ENCODE measurements at regions not wholly inside any gene's neighbourhood (a gene's known extent, or its start where the extent isn't known, plus 50 kb on each side); places are given as distances from the start of the nearest gene placed in this dataset.
"Not testable (repeated sequence)": the region's sequence is repeated elsewhere in the genome, so short reads cannot be mapped to it uniquely, and the experiment has no call there.

DNA sequence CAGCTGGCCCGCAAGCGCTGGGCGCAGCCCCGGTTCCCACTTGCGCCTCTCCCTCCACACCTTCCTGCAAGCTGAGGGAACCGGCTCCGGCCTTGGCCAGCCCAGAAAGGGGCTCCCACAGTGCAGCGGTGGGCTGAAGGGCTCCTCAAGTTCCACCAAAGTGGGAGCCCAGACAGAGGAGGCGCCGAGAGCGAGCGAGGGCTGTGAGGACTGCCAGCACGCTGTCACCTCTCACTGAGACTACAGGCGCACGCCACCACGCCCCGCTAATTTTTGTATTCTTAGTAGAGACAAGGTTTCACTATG, 103.3 kb upstream of the KMT2C start:
- DNase-seq: not testable (repeated sequence)

- DNase-seq: not testable (repeated sequence)
Measured at GRCh38 chr7:152538346-152539189, 102.8 kb upstream of the KMT2C start.

- DNase-seq: no peak
Measured at GRCh38 chr7:152537639-152538038, 101.8 kb upstream of the KMT2C start.

DNA sequence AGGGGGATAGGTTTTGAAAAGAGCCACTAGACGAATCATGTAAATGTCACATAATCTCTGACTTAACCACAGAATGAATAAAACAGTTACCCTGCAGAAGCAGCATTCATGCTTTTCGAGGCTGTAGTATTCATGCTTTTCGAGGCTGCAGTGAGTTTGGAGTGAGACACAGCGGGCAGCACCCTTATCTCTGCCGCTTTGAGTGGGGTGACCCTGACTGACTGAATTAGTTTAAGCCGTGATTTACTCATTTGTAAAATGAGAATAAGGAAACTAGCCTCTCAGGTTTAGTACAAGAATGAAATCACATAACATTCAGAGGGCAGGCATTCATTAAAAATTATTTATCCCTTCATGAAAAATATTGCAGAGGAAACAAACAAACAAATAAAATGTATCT, 92.8 kb upstream of the KMT2C start:
- DNase-seq: no peak

DNA sequence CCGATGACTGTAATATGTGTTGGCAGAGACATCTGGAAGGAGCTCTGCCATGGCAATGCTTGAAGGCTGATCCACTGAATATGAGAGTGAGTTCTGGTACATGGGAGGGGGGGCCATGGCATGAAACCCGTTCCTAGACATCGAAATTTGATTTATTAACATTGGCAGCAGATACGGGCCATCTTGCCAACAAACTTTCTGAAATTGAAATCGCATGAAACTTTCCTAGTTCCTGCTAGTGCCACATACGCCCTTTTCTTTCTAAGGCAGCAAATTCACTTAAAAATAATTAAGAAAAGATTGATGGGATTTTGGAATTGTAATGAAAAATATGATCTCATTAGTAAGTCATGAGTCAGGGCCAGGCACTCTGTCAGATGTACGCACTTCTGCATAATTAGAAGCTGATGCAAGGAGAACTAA, 91.8 kb upstream of the KMT2C start:
- no peak for DNase-seq

DNA sequence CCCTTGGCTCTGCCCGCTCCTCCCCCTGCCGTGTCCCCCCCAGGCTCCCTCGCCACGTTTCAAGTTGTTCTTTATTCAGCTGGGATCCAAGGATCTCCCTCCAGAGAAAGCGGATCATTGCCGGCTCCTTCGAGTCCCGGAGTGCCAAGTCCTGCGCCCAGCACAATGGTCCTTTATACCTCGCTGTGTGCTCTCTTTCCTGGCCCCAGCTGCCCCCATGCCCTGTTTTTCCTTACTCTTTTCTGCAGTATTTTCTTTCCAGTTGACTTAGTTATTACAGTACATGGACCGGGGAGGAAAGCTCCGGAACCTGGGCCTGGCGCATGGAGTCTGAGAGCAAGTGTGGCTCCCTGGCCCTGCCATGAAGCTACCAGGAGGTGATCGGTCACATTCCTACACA, 88.1 kb upstream of the KMT2C start:
- DNase-seq: no peak

DNA sequence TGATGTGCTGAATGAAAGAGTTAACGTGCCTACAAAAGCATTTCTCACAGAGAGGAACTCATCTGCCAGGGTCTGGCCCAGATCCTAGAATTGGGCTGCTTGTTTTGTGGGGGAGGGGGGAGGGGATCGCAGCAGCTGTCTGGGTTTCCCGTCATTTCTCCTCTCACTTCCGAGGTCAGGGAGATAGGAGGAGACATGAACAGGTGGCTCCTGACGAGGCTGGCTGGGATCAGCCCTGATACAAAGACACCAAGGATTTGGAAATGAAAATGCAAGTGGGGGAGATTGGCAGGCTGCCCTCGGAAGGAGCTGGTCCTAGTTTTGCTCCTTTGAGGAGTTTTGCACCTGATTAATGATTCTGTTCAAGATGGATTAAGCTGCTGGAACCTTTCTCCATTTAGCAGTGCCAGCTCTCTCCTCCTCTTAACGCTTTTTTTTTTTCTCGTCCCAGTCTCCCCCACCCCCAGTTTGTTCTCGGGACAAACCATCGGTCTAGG, 86.8 kb upstream of the KMT2C start:
- no peak for DNase-seq

DNA sequence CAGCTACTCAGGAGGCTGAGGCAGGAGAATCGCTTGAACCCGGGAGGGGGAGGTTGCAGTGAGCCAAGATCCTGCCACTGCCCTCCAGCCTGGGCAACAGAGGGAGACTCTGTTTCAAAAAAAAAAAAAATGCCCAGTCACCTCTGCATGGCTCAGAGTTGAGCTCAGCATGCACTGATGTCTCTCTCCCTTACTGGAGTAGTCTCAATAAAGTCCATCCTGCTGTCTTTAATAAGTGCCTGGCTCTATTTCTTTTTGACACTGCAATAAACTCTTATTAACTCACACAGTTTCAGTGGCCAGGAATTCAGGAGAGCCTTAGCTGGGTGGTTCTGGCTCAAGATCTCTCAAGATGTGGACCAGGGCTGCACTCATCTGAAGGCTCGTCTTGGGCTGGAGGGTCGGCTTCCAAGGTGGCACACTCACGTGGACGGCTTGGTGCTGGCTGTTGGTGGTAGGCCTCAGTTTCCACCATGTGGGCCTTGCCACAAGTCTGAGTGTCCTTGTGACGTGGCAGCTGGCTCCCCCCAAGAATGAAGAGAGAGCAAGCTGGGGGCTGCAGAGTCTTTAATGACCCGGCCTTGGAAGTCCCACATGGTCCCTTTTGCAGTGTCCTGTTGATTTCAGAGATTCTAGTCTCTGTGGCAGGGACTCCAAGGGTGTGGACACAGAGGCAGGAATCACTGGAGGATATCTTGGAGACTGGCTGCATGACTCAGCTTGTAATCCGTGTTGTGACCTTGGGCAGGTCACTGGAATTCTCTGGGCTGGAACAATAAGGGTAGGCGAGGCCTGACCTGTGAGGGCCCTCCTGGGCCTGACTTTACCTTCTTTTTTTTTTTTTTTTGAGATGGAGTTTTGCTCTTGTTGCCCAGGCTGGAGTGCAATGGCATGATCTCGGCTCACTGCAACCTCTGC, 85.9 kb upstream of the KMT2C start:
- DNase-seq: no peak

DNA sequence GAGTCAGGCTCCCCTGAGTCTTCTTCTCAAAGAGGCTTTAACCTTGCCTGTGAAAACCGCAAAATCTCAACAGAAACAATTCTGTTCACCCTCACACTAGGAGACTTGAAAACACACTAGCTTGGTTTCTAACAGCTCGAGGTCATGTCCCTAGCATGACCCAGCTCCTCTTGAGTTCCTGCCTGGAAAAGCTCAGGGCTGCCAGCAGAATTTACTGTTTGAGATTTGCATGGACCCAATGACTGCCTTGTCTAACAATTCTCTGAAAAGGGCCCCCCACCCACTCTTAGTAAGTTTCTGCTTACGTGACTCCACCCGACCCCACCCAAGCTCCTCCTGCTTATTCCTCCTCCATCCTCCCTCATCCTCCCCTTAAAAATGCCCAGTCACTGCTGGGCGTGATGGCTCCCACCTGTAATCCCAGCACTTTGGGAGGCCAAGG, 85.1 kb upstream of the KMT2C start:
- no peak for DNase-seq

DNA sequence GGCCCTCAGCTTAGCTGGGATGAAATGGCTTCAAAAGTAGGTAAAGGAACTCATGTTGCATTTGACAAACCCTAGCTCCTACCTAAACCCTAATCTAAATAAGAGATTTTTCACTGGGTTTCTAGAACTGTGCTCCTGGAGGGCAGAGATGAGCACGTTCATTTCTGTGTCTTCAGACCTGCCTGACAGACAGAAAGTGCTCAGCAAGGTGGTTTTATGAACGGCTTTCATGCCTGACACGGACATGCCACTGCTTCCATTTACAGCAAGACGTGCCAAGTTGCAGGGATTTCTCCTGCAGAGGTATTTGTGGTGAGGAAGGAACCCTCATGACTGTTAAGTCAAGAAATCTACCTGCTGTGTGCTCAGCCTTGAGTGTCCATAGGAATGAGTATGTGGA, 83.5 kb upstream of the KMT2C start:
- no peak for DNase-seq

DNA sequence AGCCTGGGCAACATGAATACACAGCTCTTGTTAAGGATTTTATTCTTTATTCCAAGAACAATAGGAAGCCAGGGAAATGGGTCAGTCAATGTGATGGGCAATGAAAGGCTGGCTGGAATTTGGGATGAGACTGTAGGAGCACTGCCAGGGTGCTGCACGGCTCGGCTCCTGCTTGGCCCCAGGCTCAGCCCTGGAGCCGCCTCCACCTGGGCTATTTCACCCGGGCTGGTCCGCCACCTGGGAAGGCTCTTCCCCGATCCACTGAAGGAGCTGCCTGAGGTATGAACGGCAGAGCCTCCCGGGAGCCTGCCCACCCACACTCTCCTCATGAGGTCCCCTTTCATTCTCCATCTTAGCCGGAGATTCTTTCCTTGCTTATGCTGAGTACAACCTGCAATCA, 80.4 kb upstream of the KMT2C start:
- DNase-seq: no peak

GRCh38 chr7:152515266-152515950, 79.6 kb upstream of the KMT2C start:
- not testable (repeated sequence) for DNase-seq

DNA sequence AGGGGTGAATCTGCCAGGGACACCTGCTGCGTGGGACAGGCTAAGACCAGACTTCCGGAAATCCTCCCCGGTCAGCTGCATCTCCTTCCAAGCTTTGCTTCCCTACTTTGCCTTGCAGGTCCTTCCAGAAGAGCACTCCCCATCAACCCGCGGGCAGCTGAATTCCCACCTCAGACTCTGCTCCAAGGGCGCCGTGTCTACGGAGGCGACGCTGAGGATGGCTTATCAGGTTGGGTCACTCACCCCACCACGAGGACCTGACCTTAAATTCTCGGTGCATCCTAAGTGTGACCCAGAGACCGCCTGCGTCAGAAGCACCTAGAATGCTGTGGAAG, 78.9 kb upstream of the KMT2C start:
- no peak for DNase-seq

DNA sequence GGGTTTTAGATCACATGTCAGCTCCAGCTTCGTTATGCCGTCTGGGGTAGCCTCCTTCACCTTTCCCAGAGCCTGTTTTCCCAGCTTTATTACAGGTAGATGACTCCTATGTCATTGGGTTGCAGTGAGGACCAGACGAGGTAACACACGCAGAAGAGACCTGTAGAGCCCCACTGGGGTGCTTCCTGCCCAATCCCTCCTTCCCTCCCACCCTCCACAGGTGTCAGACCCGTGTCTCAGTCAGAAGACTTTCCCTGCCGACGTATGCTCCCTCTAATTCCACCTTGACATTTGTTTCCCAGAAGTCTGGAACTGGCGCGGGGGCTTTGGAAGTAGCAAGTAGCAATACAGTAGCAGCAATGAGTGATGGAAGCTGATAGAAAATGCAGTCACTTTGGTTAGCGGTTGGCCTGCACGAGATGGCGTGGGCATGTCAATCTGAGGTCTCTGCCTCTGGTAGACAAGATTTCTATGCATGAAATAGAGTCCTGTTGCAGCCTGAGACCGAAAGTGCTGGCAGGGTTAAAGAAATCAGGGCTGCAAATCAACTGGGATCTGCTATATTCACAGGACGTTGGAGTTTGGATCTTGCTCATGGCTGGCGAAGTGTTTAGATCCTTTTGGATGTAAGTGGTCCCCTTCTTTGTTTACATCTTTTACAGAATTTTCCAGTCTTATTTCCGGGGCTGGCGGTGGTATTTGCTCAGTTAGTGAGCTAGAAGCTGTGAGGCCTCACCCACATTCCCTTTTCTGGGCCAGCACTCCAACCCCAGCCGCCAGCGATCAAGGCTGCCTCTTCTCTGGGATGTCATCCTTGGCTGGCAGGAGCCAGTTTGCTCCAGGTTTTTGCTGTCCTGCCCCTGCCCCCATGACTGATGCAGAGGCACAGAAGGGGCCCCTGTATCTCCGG, 78.3 kb upstream of the KMT2C start:
- DNase-seq: no peak

GRCh38 chr7:152512706-152513105, 76.9 kb upstream of the KMT2C start:
- peak; percentile 8 for DNase-seq

- no peak for DNase-seq
Measured at GRCh38 chr7:152511736-152512135, 75.9 kb upstream of the KMT2C start.

GRCh38 chr7:152508701-152509100, 72.9 kb upstream of the KMT2C start:
- no peak for DNase-seq

GRCh38 chr7:152505606-152506005, 69.8 kb upstream of the KMT2C start:
- DNase-seq: no peak

DNA sequence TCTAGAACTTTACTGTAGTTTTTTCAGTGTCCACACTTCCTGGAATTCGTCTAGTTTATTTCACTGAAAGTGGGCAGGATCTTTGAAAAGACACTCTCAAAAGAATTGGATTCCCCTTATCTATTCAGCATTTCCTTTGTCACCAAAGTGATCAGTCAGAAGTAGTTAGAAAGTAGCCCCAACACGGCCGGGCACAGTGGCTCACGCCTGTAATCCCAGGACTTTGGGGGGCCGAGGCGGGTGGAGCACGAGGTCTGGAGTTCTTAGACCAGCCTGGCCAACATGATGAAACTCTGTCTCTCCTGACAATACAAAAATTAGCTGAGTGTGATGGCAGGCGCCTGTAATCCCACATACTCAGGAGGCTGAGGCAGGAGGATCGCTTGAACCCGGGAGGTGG, 69.0 kb upstream of the KMT2C start:
- DNase-seq: no peak

GRCh38 chr7:152504367-152504766, 68.6 kb upstream of the KMT2C start:
- no peak for DNase-seq

DNA sequence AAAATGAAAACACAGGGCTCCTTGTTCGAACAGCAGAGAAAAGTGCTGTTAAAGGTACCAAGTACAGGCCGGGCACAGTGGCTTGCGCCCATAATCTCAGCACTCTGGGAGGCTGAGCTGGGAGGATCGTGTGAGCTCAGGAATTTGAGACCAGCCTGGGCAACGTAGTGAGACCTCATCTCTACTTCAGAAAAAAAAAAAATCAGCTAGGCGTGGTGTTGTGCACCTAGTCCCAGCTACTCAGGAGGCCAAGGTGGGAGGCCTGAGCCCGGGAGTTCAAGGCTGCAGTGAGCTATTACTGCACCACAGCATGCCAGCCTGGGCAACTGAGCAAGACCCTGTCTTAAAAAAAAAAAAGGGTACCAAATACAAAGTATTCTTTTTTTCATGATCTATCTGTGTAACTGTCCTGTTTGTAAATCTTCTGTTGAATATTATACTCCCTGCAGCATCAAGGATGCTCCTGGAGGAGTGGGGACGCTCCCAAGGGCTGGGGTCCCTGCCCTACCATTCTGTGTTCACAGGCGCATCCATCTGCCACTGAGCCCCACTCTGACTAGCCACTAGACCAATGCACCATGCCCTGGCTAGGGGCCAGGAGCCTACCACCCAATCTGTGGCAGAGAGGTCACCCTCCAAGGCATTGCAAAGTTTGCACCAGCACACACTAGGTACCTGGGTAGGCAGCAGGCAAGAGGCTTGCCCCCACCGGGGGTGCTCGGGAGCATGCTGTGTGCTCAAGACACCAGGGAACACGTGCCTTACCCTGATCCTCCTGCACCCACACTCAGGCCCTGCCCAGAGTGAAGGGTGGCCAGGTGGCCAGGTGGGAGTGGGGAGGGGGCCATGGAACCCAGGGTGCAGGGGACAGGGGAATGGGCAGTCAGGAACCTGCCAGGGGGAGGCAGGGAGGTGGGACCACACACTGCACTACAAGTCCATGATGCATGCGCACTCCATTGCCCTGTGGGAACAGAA, 67.3 kb upstream of the KMT2C start:
- DNase-seq: no peak

Measured in activated naive CD4-positive, alpha-beta T cell treated with Interleukin-2 at 50 U/mL for 16 hours (primary cell).